NCI-H510A treated with DMSO at 0.1 percent for 48 hours (cell line): ENCODE measurements at regions not wholly inside any gene's neighbourhood (a gene's known extent, or its start where the extent isn't known, plus 50 kb on each side); places are given as distances from the start of the nearest gene placed in this dataset.
"Not testable (repeated sequence)": the region's sequence is repeated elsewhere in the genome, so short reads cannot be mapped to it uniquely, and the experiment has no call there.

ENCODE experiments used
- DNase-seq: peaks from one replicate; lab custom pipeline; 2025; lab: John Stamatoyannopoulos, UW

DNA sequence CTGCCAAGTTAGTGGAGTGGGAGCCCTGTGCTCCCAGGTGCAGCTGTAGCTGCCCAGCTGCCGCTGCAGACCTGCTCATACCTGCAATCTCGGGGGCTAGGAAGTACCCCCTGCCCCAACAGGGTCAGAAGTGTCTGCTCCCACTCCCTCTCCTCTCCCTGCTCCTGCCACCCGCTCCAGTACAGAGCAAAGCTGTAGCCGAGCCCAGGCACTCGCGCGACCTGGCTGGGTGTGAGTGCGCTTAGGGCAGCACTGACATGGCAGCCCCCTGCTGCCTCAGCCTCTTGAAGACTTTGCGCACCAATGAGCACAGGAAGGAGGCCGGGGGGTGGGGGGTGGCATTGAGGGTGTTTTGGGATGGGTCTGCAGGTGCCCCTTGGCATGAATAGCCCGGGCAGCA is 1951.4 kb downstream of the SUCLG1 start:
- DNase-seq = no peak

DNA sequence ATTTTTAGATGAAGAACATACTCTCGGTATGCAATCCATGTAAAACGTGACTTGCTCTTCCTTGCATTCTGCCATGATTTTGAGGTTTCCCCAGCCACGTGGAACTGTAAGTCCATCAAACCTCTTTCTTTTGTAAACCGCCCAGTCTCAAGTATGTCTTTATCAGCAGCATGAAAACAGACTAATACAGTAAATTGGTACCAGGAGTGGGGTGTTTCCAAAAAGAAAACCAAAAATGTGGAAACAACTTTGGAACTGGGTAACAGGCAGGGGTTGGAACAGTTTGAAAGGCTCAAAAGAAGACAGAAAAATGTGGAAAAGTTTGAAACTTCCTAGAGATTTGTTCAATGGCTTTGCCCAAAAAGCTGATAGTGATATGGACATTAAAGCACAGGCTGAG is 1957.9 kb downstream of the SUCLG1 start:
- no peak for DNase-seq

DNA sequence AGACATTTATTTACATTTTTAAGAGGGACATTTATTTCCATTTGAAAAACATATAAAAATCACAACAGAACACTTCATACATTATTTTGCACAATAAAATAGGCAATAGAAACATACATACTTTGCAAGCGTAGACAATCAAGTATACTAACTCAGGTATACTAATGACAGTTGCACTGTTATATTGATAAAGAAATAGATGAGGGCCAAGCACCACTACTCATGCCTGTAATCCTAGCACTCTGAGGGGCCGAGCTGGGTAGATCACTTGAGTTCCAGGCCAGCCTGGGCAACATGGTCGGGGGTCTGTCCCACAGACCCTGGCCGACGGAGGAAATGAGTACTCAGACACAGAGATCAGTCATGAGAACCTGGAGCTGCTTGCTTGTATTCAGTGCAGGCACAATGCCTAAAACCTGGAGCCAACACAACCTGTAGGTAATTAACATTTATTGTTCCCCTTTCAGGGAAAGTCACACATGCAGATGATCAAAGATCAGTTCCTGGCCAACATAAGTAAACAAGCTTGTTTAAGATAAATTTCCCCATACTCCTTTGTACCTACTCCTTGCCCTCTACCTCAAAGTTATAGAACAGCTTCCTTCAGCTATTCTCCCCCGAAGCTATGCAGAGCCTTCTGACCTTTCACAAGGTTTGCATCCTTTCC is 1960.2 kb downstream of the SUCLG1 start:
- no peak for DNase-seq

DNA sequence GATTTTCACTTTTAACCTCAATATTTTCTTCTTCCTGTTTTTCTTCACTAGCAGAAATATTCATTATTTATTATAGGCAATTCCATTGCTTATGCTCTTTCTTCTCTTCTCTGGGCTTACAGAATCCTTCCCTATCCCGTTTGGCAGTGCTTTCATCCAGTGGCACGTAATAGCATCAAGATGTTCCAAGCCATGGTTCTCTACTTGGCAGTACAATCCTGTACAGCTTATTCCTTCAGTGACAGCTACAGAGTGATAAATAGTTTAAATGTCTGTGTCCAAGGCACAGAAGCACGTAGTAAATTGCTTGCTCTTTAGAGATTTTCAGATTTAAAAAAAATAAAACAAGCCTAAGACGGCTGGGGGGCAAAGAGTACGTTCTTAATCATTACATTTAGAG is 1964.3 kb downstream of the SUCLG1 start:
- no peak for DNase-seq

DNA sequence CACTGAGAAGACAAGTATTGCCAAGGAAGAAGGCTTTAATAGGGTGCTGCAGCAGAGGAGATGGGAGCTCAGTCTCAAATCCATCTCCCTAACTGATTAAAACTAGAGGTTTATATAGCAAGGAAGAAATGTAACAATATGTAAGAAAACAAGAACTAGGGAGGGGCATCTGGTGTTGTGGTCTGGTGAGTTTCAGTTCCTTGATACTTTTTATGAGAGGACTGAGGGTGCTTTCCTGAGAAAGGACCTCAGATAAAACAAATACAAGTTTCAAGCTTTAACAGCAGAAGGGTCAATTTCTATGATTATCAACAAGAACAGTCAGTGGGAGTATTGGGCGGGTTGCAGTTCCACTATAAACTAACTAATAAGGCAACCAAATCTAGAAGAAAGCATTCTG is 1967.5 kb downstream of the SUCLG1 start:
- DNase-seq = no peak

DNA sequence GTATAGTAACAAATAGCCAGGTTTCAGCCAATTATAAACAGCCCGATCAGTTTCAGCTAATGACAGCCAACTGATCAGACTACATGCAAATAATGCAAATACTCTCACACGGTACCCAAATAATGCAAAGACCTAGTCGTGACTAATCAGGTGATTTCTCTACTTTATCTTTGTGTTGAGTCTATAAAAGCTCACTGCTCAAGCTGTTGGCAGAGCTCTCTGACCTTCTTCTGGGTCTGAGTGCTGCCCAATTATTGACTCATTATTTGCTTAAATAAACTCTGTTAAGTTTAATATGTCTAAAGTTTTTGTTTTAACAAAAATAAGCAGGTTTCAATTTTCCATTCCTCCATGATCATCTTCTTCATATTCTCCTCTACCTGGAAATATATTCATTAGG is 1971.7 kb downstream of the SUCLG1 start:
- DNase-seq = no peak

DNA sequence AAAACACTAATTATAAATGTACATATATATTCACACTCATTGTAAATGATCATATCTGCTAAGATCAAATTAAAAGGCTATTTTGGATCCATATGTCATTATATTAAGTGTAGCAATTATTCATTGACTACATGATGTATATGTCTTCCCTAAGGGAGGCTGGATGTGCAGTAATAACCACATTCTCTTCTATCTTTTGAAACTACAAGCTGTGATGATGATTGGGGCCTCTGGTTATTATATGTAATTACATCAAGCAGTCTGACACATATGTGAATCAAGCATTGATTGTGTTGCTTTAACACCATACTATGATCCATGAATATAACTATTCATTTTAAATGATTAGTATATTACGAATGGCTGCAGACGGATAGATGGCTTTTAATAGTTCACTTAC is 1973.4 kb downstream of the SUCLG1 start:
- DNase-seq = no peak

DNA sequence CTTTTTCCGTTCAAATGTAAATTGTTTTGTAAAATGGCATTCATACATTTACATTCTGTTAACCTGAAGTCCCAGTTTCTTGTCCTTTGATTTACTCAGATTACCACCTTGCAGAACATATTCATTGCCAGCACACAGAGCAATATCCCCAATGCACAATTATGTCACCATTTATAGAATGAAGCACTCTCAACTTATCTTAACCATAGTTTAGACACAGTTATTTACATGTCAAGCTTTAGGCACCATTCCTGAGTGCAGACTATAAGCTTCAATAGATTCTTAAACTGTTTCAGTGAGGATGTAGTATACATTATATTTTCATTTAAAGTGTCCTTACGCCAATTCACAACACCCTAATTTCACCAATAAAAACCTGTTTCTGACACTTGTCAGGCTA is 1977.9 kb downstream of the SUCLG1 start:
- no peak for DNase-seq

DNA sequence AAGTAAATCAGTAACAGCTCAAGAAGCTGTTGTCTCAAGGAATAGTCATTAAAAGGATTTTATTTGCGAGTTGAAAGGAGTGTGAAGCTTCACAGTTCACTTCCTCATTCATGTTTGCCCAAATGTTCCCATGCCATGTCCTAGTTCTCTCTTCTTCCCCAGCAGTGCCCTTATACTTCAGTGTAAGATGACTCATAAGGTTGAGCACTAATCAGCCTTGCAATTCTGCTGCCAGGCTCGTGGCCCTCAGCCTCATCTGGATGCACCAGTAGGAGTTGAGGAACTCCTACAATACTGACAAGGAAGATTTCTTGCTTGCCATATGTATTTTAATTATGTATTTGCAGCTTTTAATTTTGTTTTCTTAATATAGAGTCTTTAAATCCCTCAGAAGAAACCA is 1980.4 kb downstream of the SUCLG1 start:
- no peak for DNase-seq

DNA sequence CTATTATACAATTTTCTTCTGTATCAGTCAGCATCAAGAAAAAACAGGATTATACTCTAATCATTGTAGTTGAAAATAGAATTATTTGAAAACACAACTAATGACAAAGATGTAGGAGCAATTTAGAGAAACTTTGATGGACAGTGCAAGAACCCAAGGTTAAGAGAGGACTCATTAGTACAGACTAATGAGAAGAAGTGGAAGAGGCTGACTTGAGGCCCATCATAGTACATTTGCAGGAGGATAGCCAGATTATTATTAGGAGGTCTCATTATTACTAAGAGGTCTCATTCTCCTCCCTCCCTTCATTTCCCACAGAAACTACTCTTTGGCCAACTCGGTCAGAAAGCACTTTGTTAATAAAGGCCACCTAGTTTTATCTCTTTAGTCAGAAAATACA is 1983.0 kb downstream of the SUCLG1 start:
- no peak for DNase-seq

DNA sequence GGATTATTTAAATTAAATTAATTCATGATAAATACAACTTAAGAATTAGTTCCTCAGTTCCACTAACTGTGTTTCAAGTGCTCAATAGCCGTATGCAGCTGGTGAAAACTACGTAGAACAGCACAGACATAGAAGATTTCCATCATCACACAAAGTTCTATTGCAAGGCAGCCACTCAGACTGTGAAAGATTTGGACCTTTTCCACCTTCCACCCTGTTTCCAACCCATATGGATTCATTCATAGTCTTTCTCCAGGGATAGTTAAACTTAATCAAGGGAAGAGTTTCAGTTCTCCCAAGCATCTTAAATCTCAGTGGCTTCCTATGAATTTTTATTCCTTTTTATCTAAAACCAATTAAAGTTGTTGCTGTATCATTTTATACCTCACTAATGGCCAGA is 2030.8 kb downstream of the SUCLG1 start:
- DNase-seq = no peak

DNA sequence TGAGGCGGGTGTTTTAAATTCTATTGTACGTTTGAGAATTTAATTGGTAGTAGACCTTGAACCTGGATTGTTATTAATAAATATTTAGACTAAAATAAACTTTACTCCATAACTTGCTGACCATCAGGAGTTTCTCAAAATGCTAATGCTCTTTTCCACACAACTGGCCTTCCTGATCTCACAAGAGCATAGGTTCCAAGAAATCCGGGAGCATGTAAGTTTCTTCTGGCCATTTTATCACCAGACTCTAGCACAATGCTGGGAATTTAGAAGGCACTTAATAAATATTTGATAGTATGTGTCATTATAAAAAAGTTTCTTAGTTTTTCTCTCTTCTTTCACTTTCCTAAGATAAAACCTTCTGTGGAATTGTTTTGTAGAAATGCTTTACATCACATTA is 2047.1 kb downstream of the SUCLG1 start:
- no peak for DNase-seq

DNA sequence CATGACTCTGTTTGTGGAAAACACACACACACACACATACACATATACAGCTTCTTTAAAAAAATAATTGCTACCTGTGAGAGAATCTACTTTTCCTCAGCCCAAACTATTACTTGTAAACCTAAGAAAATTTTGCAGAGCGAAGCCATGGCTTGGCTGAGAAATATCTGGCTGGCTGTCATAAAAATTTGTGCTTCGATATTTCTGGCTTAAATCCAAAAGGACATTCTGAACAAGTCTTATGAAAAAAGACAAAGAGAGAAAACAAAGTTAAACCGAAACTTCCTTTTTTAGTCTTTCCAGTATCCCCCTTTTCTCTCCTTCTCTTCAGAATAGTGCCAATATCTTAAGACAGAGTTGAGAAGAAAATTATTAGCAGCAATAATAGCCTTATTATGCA is 2048.0 kb downstream of the SUCLG1 start:
- no peak for DNase-seq

DNA sequence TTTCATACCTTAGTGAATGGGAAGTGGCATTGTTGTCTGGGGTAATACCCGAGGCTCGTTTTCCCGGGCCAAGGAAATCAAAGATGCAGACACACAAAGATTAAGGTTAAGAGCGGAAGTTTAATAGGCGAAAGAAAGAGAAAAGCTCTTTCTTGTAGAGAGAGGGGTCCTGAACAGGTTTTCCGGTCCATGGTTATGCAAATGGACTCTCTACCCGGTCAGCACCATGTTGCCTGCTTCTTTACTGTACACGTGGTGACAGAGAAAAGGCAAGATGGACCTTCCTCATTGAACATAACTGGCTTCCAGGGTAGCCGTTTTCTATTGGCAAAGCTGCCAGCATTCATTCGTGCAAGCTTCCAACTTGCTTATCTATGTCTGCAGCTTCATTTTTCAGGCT is 2063.5 kb downstream of the SUCLG1 start:
- no peak for DNase-seq

DNA sequence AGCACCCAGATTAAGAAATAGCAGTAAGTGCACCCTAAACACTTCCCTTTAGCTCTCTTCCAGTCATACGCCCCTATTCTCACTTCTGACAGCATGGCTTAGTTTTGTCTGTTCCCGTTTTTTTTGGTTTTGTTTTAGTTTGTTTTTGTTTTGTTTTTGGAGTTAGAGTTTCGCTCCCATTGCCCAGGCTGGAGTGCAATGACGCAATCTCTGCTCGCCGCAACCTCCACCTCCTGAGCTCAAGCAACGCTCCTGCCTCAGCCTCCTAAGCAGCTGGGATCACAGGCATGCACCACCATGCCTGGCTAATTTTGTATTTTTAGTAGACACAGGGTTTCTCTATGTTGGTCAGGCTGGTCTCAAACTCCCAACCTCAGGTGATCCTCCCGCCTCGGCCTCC is 2067.7 kb downstream of the SUCLG1 start:
- no peak for DNase-seq

DNA sequence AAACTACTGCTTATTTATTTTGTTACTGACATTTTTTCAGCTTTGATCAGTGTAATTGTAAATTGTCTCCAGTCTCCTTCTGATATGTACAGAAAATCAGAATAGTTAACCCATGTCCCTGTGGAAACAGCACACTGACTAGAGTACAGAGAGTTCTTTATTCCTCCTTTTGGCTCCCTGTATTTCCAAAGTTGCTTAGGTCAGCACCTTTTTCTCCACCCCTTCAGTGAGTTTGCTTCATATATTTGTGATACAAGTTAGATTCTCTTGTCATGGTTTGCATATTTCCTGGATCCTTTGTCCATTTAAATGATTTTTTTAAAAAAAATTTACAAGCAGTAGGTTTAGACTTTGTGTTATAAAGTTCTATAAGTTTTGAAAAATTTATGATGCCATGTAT is 2051.1 kb upstream of the LRRTM1 start:
- DNase-seq = no peak

DNA sequence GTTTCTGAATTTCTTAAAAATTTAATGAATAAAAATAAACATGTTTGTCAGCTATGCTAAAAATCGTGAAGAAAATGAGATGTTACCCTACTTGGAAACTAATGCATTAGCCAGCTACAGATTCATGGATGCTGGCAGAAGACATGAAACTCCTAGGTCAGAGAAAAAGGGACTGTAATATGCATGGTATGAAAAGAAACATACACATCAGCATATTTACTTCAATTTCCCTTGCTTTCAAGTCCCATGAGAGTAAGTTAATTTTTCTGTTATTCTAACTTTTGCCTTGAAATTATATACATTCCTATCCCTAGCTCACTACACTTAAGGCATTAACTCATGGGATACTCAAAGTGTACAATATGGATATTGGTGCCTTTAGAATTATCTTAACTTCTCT is 2041.4 kb upstream of the LRRTM1 start:
- DNase-seq = no peak

DNA sequence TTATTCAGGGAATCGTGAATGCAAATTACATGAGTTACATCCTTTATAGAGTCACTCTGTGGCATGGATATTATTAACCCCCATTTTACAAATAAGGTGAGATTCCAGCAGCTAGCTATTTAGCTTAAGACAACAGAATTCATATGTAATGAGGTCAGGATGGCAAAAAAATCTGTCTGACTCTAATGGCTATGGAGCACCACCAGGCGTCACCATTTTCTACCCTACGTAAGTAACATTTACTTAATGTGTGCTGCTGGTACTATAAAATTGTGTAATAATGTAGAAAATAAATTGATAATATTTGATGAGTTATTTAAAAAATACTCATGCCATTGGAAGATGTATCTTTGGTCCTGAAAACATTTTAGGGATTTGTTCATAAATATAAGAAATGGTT is 2040.1 kb upstream of the LRRTM1 start:
- no peak for DNase-seq

DNA sequence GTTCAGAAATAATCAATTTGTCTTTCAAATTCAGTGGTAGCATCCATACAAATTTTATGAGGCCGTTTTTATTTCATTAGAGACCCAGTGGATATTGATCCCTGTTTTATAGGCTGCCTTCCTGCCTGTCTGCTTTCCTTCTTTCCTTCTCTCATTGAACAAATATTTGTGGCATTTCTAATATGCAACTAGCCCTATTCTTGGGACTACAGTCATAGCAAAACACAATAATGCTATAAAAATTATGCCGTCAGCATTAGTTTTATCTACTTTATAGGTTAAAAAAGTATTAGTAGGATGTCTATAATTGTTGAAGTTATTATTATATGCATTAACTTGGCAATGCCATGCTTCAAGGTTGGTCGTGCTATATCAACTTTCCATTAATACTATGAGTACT is 2037.8 kb upstream of the LRRTM1 start:
- no peak for DNase-seq

DNA sequence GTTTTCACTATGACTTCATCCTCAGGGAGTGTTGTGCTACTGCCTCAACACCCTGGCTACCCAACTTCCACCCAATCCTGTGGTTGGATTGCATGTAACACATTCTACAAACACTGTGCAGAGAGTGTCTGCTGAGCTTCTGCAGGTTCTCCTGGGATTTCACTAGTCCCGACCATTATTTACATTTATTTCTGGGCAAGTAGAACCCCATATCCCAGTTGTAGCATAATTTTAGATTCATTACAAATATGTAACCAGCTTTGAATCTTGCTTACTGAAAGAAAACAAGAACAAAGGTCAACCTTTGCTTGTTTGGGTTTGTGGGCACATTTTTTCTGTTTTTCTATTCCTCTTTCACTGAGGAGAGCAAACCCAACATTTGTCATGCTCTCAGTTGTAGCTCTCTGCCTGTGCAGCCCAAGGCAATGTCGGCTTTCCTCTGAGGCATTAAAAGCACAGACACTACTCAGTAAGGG is 2036.1 kb upstream of the LRRTM1 start:
- DNase-seq = no peak

DNA sequence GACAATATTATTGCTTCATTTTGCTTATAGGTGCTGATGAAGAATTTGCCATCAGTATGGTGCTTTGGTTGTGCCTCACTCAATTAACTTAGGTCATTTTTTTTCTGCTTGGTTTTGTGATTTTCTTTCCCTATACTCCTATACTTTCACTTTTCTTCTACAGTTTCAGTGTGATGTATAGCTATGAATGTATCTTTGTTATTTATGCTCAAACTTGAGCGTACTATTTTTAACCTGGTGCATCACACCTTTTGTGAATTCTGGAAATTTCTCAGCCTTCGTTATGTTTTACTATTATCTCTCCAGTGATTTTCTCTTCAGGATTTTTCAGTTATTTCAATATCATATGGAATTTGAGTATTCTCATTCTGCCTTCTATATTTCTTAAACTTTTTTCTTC is 2035.3 kb upstream of the LRRTM1 start:
- DNase-seq = no peak

DNA sequence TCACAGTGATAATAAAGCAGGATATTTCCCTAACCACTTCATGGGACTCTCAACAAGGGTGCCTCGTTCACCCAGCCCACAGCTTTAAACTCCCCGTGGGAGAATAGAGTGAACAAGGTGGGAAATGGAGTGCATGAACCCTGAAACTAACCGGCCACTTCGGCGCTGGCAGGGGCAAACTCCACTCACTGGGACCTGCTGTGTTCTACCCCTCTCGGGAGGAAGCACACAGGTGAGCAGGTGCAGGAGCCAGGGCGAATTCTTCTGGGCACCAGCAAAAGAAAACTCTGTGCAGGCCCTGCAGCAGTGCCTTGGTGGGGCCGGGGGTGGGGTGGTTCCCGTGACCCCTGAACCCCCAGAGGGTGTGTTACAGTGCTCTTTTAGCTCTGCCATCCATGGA is 2029.1 kb upstream of the LRRTM1 start:
- DNase-seq = no peak

DNA sequence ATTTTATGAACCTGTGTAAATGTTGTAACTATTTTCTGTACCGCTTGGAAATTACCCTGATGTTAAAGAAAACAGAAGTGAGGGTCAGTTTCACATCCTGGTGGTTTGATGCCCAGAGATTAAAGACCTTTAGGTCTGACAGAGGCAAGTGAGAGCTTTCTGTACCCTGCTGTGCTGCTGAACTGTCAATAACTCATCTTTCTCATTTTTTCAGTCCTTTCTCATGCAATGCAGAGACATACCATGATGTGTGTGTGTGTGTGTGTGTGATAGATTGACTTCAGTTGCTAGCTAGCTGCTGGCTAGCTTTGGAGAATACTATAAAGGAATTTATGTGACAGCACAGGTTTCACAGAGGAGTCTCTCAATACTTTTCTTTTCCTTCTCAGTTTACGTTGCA is 2025.6 kb upstream of the LRRTM1 start:
- DNase-seq = no peak

DNA sequence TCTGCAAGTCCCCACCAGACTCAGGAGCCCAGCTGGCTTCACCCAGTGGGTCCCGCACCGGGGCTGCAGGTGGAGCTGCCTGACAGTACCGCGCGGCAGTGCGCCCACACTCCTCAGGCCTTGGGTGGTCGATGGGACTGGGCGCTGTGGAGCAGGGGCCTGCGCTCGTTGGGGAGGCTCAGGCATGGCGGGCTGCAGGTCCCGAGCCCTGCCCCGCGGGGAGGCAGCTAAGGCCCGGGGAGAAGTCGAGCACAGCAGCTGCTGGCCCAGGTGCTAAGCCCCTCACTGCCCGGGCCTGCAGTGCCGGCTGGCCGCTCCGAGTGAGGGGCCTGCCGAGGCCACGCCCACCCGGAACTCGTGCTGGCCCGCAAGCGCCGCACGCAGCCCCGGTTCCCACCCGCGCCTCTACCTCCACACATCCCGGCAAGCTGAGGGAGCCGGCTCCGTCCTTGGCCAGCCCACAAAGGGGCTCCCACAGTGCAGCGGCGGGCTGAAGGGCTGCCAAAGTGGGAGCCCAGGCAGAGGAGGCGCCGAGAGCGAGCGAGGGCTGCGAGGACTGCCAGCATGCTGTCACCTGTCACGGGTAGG is 2021.7 kb upstream of the LRRTM1 start:
- DNase-seq = not testable (repeated sequence)
